Cardiac fibroblast (primary cell): ENCODE measurements at regions not wholly inside any gene's neighbourhood (a gene's known extent, or its start where the extent isn't known, plus 50 kb on each side); places are given as distances from the start of the nearest gene placed in this dataset.
"Not testable (repeated sequence)": the region's sequence is repeated elsewhere in the genome, so short reads cannot be mapped to it uniquely, and the experiment has no call there.

Experiments used
- DNase-seq, 2 donors: peaks; one replicate each; pipeline versions ENCODE4 v3.0.0 to v3.0.0-alpha.2; 2010; ENCODE audit warnings: low read depth in 2 of 2
- H3K4me3 ChIP-seq, 2 donors: replicated peaks in 1 of 2; 1 replicate in 1 of 2; 2 replicates in 1 of 2; pipeline ENCODE4 v1.5.1; 2011; ENCODE audit warnings: low read depth in 2 of 2, low read length in 2 of 2, mild to moderate bottlenecking in 2 of 2, moderate library complexity in 1 of 2
- TF ChIP-seq, protein P1 (sequence below): IDR thresholded peaks from one replicate; pipeline ENCODE4 v1.5.1; 2011; ENCODE audit warnings: low read depth, mild to moderate bottlenecking, low read length, inconsistent platforms

DNA sequence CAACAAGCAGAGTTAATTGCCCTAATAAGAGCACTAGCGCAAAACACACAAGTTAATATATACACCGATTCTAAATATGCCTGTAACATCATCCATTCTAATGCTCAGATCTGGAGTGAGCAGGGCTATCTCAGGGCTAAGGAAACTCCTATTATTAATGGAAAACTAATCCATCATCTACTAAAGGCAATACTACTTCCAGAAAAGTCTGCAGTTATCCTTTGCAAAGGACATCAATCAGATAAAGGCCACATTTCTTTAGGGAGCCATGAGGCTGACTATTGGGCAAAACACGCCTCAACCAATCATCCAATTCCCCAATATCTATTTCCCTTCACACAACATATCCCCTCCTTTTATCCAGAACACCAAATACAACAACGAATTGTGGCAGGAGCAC is 1032.3 kb upstream of the NUDT12 start:
- TF ChIP-seq, protein P1, sequence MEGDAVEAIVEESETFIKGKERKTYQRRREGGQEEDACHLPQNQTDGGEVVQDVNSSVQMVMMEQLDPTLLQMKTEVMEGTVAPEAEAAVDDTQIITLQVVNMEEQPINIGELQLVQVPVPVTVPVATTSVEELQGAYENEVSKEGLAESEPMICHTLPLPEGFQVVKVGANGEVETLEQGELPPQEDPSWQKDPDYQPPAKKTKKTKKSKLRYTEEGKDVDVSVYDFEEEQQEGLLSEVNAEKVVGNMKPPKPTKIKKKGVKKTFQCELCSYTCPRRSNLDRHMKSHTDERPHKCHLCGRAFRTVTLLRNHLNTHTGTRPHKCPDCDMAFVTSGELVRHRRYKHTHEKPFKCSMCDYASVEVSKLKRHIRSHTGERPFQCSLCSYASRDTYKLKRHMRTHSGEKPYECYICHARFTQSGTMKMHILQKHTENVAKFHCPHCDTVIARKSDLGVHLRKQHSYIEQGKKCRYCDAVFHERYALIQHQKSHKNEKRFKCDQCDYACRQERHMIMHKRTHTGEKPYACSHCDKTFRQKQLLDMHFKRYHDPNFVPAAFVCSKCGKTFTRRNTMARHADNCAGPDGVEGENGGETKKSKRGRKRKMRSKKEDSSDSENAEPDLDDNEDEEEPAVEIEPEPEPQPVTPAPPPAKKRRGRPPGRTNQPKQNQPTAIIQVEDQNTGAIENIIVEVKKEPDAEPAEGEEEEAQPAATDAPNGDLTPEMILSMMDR = no peak
- DNase-seq = no peak

DNA sequence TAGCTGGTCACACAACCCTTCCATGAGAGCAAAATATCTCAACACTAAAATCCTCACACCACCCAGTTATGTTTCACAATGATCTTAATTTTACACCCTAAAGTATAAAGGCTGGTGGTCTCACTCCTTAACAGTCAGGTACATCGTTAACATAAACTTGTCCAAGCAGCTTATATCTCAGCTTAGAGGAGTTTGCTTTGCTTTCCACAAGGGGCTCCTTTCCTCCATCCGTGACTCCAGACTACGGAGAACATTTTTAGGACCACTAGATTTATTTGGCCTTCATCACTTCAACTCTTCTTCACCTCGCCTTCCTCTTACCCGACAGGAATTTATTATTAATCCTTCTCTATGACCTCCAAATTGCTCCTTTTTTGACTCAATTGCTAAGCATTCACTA is 1014.1 kb upstream of the NUDT12 start:
- DNase-seq = no peak
- TF ChIP-seq, protein P1 = no peak
- H3K4me3 ChIP-seq = no peak overlapping the region

More for the DNA sequence above, 1032.3 kb upstream of the NUDT12 start:
- H3K4me3 ChIP-seq = no peak overlapping the region

DNA sequence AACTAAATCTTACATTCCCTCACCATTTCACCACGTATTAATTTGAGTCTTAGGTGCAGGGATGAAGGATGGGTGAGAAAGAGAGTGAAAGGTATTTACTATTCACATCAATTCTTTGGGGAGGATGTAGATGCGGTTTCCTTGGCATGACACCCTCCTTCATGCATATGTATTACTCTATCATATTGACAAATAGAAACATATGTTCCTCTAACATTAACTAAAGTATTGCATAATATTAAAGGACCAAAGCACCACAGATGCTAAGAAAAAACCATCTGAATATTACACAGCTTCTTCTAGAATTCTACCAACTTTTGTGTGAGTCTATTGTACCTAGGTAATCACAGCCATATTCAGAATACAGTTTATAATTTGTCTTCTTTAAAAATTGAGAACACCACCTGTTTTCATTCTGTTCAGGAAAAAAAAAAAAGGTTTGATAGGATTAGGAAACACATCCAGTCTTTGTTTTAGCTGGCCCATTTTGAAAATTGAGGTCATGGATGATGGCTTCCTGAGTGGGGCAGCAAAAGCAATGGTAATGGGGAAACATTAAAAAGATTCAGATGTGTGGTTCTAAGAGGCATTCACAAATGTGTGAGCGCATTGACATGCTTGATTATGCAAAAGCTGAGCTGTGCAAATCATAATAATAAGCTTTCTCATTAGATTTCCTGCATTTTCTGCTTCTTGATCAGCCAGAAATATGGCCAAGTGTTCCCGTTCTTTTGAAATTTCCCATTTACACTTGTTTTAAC is 1011.5 kb upstream of the NUDT12 start:
- TF ChIP-seq, protein P1 = no peak
- no peak for DNase-seq
- H3K4me3 ChIP-seq = no peak overlapping the region

DNA sequence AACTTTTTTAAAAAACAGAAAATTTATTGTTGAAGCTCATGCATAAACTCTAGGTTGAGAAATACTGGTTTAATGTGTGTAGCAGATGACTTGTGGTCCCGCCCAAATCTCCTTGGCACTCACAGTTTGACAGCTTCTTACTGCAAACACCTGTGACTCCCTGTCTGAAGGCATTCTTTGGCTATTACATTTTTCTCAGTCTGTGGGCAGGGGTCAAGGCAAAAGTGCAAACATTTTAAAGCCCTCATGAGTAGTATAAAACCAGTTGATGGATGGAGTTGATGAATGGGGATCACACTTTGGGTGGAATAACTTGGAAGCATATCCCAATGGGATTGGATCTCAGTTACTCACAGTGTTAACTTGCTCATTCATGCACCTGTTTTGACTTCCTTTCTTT is 1007.0 kb upstream of the NUDT12 start:
- no peak for DNase-seq
- TF ChIP-seq, protein P1 = no peak
- H3K4me3 ChIP-seq = no peak overlapping the region

DNA sequence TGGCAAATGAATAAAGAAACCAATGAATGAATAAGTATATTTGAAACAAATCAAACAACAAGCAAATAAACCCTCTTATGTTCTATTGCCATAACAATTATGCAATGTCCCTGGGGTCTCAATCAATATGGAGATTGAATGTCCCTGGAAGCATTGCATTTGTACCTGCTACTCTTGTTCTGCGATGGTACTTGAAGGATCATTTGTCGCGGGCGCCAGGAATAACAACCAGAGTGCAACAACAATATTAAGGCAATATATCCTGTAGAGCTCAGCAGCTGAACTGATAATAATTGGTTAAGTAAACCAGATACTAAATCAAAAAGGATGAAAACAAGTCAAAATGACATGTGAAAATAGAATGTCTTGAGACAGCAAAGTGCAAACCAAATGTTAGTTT is 1001.9 kb upstream of the NUDT12 start:
- DNase-seq = no peak
- TF ChIP-seq, protein P1 = no peak
- no peak overlapping the region for H3K4me3 ChIP-seq

DNA sequence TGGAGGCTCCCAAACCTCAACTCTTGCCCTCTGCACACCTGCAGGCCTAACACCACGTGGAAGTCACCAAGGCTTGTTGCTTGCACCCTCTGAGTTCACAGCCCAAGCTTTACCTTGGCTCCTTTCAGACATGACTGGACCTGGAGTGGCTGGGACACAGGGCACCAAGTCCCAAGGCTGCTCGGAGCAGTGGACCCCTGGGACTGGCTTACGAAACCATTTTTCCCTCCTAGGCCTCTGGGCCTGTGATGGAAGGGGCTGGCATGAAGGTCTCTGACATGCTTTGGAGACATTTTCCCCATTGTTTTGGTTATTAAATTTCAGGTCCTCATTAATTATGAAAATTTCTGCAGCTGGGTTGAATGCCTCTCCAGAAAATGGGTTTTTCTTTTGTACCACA is 994.4 kb upstream of the NUDT12 start:
- no peak for DNase-seq
- TF ChIP-seq, protein P1 = no peak
- H3K4me3 ChIP-seq = no peak overlapping the region

DNA sequence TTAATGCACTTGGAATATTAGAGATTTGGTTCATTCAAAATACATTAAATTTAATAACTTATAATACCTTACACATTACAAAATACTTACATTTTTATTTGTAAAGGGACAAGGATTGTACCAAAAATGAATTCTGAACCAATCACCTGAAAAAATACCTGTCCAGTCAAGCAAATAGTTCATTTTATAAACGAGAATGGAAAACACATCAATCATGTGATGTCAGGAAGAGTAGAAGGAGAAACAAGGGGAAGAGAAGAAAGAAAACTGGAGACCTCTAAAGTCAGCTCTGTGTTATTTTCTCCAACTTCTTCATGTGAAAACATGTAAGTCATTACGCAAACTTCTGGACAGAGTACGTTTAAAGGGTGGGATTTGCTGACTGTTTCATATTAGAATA is 989.0 kb upstream of the NUDT12 start:
- TF ChIP-seq, protein P1 = no peak
- no peak for DNase-seq

DNA sequence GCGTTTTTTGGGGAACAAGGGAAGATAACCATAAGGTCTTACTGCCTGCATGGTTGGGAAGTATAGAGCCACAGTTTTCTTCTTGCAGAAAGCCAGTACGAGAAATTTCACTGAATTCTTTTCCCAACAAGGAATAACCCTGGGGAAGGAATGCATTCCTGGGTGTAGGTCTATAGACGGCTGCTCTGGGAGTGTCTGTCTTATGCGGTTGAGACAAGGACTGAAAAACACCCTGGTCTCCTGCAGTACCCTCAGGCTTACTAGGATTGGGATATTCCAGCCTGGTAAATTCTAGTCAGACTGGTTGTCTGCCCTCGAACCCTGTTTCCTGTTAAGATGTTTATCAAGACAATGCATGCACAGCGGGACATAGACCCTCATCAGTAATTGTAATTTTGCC is 984.3 kb upstream of the NUDT12 start:
- not testable (repeated sequence) for H3K4me3 ChIP-seq, DNase-seq

More for the DNA sequence above, 989.0 kb upstream of the NUDT12 start:
- no peak overlapping the region for H3K4me3 ChIP-seq
